ENCODE measurements at regions not wholly inside any gene's neighbourhood (a gene's known extent, or its start where the extent isn't known, plus 50 kb on each side); places are given as distances from the start of the nearest gene placed in this dataset.

DNA sequence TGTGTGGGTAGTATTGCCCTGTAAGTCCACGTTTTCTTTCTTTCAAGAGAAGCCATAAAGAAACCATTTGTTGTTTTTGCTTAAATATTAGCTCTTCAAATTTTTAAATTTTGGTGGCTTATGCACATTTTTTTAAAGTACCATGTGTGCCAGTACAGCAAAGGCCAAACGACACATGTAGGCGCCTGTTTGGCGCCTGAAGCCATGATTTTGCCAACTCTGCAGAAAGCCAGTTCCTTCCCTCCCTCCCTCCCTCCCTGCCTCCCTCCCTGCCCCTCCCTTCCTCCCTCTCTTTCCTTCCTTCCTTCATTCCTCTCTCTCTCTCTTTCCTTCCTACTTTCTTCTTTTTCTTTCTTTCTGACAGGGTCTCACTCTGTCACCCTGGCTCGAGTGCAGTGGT lies 65.9 kb upstream of the LIMCH1 start:
- Histone ChIP-seq H3K79me2 (ENCODE audit: control insufficient read depth in 1 of 2, insufficient read depth in 2 of 2, low read length in 2 of 2) (no peaks in the 10 kb centered on the region), H3K4me1 (replicated peaks in 1 of 4; ENCODE audit: control insufficient read depth in 3 of 4, insufficient read depth in 4 of 4, low read length in 3 of 4) (peaks cover 0 to 12% (median 0%) of the 10 kb centered on the region in 4 experiments; a peak in 2 of 7 replicates), H3K56ac (replicated peaks; ENCODE audit: insufficient read length, low read depth, low read length) (no peak overlapping the region), H2BK15ac (ENCODE audit: low read length) (no peak overlapping the region), H3K23ac (ENCODE audit: insufficient read length) (no peak overlapping the region), H3K36me3 (ENCODE audit: control insufficient read depth in 2 of 4, insufficient read depth in 4 of 4, low read length in 3 of 4) (no peaks in the 10 kb centered on the region), H3K27ac (ENCODE audit: low read depth, low read length) (no peak overlapping the region), H4K91ac (replicated peaks; ENCODE audit: insufficient read length, low read length) (no peak overlapping the region), H2BK12ac (ENCODE audit: low read depth, low read length) (no peak overlapping the region), H4K5ac (ENCODE audit: insufficient read length, low read depth, low read length) (no peak overlapping the region), H3K18ac (ENCODE audit: extremely low read depth, low read length) (no peak overlapping the region), H3K23me2 (ENCODE audit: low read depth, low read length) (no peaks in the 10 kb centered on the region), H4K8ac (ENCODE audit: extremely low read depth, insufficient read depth, low read length) (no peak overlapping the region), H4K20me1 (replicated peaks in 1 of 2; ENCODE audit: control insufficient read depth in 1 of 2, insufficient read depth in 2 of 2, low read length in 2 of 2) (no peaks in the 10 kb centered on the region), H2BK20ac (ENCODE audit: low read length) (no peak overlapping the region), H3K9ac (replicated peaks in 1 of 4; ENCODE audit: extremely low read depth in 1 of 4, low read depth in 3 of 4, low read length in 3 of 4) (no peak overlapping the region), H2BK120ac (replicated peaks; ENCODE audit: low read depth, low read length) (no peak overlapping the region), H3K9me3 (ENCODE audit: insufficient read depth in 2 of 2, low read depth in 1 of 2, low read length in 1 of 2) (no peaks in the 10 kb centered on the region), H2BK5ac (ENCODE audit: low read depth, low read length) (no peak overlapping the region), H3K4me2 (ENCODE audit: insufficient read depth in 1 of 2, low read depth in 2 of 2, low read length in 2 of 2) (no peak overlapping the region), H2AK5ac (ENCODE audit: low read depth, low read length) (no peak overlapping the region), H3K14ac (ENCODE audit: insufficient read length) (no peak overlapping the region), H3K27me3 (replicated peaks in 1 of 4; ENCODE audit: control insufficient read depth in 3 of 4, extremely low read depth in 1 of 4, insufficient read depth in 3 of 4, low read length in 3 of 4) (no peaks in the 10 kb centered on the region), H2AFZ (ENCODE audit: low read length) (no peak overlapping the region), H3K4me3 (ENCODE audit: extremely low read depth in 1 of 4, insufficient read depth in 2 of 4, low read depth in 3 of 4, low read length in 4 of 4) (no peak overlapping the region), H3K79me1 (ENCODE audit: low read depth, low read length) (no peaks in the 10 kb centered on the region), H3K4ac (replicated peaks; ENCODE audit: insufficient read length, low read depth, low read length) (no peak overlapping the region)
- CTCF ChIA-PET (ENCODE audit: partially characterized antibody), result interaction anchor here (0.6 to 1.2 kb wide), 4 partner anchors 24 to 393 kb away, joined by 3 read pairs; no protein-coding TSS in a partner anchor
- FAIRE-seq, result no peak
- no peak for DNase-seq (ENCODE audit: low read depth in 1 of 2, low spot score in 2 of 2)
- POLR2A ChIA-PET (ENCODE audit: partially characterized antibody), result no interaction called here
- no peak for TF ChIP-seq RAD21 (IDR thresholded peaks at IDR 0.05 in 1 of 2, conservative IDR thresholded peaks at IDR 0.05 in 1 of 2; ENCODE audit: low read depth in 2 of 2, low read length in 2 of 2)
- 76% methylated on average over 1 of the region's 5 CpGs; no CpG with 5 or more reads in 1 of the 2 experiments for WGBS, 2 experiments (ENCODE audit: extremely low coverage in 1 of 2, insufficient coverage in 1 of 2, insufficient read length in 1 of 2, insufficient replicate concordance in 2 of 2, low coverage in 1 of 2, low lambda C conversion rate in 2 of 2, missing lambda C conversion rate in 1 of 2)
